ENCODE measurements at regions not wholly inside any gene's neighbourhood (a gene's known extent, or its start where the extent isn't known, plus 50 kb on each side); places are given as distances from the start of the nearest gene placed in this dataset.

GRCh38 chr3:72426618-72427397, 421.4 kb downstream of the SHQ1 start:
- Histone ChIP-seq H3K9me3 (ENCODE audit: low read length) (no peaks in the 10 kb centered on the region), H3K36me3 (ENCODE audit: insufficient read depth, low read length) (no peaks in the 10 kb centered on the region), H3K27me3 (ENCODE audit: insufficient read depth, low read length, poor library complexity, severe bottlenecking) (no peaks in the 10 kb centered on the region), H3K4me3 (ENCODE audit: low read length) (no peak overlapping the region), H3K27ac (ENCODE audit: low read depth, low read length) (no peak overlapping the region), H3K4me1 (ENCODE audit: insufficient read depth, low read length) (peaks cover 44% of the 10 kb centered on the region)
- peak overlapping the region in 7 of 8 donors; percentile 5 to 79 (median 61) for H3K27ac Mint-ChIP-seq
- POLR2A ChIA-PET: no interaction called here
- DNase-seq: no peak
- H3K27me3 Mint-ChIP-seq: no peaks in the 10 kb centered on the region
- CTCF ChIA-PET: interaction anchor here (1.1 kb wide), 1 partner anchor 14 kb away, joined by 3 read pairs; no protein-coding TSS in a partner anchor
- peaks cover 11 to 18% (median 11%) of the 10 kb centered on the region in 3 donors for H3K36me3 Mint-ChIP-seq
- peaks cover 0 to 11% (median 3%) of the 10 kb centered on the region in 5 donors for H3K9me3 Mint-ChIP-seq
- H3K4me1 Mint-ChIP-seq: peaks cover 61 to 78% (median 74%) of the 10 kb centered on the region in 3 donors
- H3K4me3 Mint-ChIP-seq: peak overlapping the region in 6 of 7 donors; percentile 27 to 76 (median 72)

DNA sequence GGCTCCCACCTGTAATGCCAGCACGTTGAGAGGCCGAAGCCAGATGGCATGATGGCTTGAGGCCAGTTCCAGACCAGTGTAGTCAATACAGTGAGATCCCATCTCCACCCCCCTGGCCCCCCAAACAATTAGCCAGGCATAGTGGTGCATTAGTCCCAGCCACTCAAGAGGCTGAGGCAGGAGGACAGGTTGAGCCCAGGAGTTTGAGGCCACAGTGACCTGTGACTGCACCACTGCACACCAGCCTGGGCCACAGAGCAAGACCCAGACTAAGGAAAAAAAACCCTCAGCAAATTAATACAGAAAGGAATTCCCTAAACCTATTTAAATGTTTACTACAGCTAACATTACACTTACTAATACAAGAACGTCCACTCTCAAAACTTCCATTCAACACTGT, 424.6 kb downstream of the SHQ1 start:
- no peaks in the 10 kb centered on the region for H3K36me3 ChIP-seq (ENCODE audit: insufficient read depth, low read length)
- H3K4me3 ChIP-seq (ENCODE audit: low read length): no peak overlapping the region
- H3K36me3 Mint-ChIP-seq: peaks cover 15 to 30% (median 16%) of the 10 kb centered on the region in 3 donors
- ChIA-PET CTCF (no interaction called here), POLR2A (no interaction called here)
- H3K27ac ChIP-seq (ENCODE audit: low read depth, low read length): no peak overlapping the region
- DNase-seq: no peak
- peaks cover 0 to 15% (median 10%) of the 10 kb centered on the region in 5 donors for H3K9me3 Mint-ChIP-seq
- H3K27me3 ChIP-seq (ENCODE audit: insufficient read depth, low read length, poor library complexity, severe bottlenecking): no peaks in the 10 kb centered on the region
- no peaks in the 10 kb centered on the region for H3K9me3 ChIP-seq (ENCODE audit: low read length)
- peaks cover 61 to 80% (median 79%) of the 10 kb centered on the region in 3 donors for H3K4me1 Mint-ChIP-seq
- no peak overlapping the region for H3K4me3 Mint-ChIP-seq
- H3K27ac Mint-ChIP-seq: no peak overlapping the region
- no peaks in the 10 kb centered on the region for H3K27me3 Mint-ChIP-seq
- peaks cover 34% of the 10 kb centered on the region for H3K4me1 ChIP-seq (ENCODE audit: insufficient read depth, low read length)

- Histone ChIP-seq H3K27ac (ENCODE audit: low read depth, low read length) (no peak overlapping the region), H3K4me1 (ENCODE audit: insufficient read depth, low read length) (peaks cover 27% of the 10 kb centered on the region), H3K27me3 (ENCODE audit: insufficient read depth, low read length, poor library complexity, severe bottlenecking) (no peaks in the 10 kb centered on the region), H3K9me3 (ENCODE audit: low read length) (no peaks in the 10 kb centered on the region), H3K36me3 (ENCODE audit: insufficient read depth, low read length) (no peaks in the 10 kb centered on the region), H3K4me3 (ENCODE audit: low read length) (no peak overlapping the region)
- ChIA-PET CTCF (interaction anchor here (2.9 kb wide), 1 partner anchor 10 kb away, joined by 10 read pairs; no protein-coding TSS in a partner anchor), POLR2A (no interaction called here)
- Mint-ChIP-seq H3K9me3 (peaks cover 0 to 15% (median 10%) of the 10 kb centered on the region in 5 donors), H3K36me3 (peaks cover 16 to 30% (median 16%) of the 10 kb centered on the region in 3 donors), H3K27ac (no peak overlapping the region), H3K4me1 (peaks cover 56 to 81% (median 76%) of the 10 kb centered on the region in 3 donors), H3K4me3 (peak overlapping the region in 1 of 7 donors; percentile 10), H3K27me3 (no peaks in the 10 kb centered on the region)
- DNase-seq: no peak
These were observed 426.5 kb downstream of the SHQ1 start for GRCh38 chr3:72421786-72422185.

DNA sequence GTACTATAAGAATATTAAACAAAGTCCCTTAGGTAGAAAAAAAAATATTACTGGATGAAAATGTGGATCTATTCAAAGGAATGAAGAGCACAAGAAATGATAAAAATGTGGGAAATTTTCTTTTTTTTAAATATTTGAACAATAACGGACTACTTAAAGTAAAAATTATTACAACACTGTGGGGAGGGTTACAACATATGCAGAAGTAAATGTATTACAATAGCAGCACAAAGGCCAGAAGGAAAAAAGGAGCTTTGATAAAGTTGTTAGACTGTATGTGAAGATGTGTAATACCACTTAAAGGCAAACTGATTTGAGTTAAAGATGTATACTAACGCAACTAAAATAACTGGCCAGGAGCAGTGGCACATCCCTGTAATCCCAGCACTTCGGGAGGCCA, 427.1 kb downstream of the SHQ1 start:
- Histone ChIP-seq H3K4me3 (ENCODE audit: low read length) (no peak overlapping the region), H3K27me3 (ENCODE audit: insufficient read depth, low read length, poor library complexity, severe bottlenecking) (no peaks in the 10 kb centered on the region), H3K27ac (ENCODE audit: low read depth, low read length) (no peak overlapping the region), H3K36me3 (ENCODE audit: insufficient read depth, low read length) (no peaks in the 10 kb centered on the region), H3K4me1 (ENCODE audit: insufficient read depth, low read length) (peaks cover 21% of the 10 kb centered on the region), H3K9me3 (ENCODE audit: low read length) (no peaks in the 10 kb centered on the region)
- Mint-ChIP-seq H3K27ac (no peak overlapping the region), H3K4me1 (peaks cover 53 to 81% (median 76%) of the 10 kb centered on the region in 3 donors), H3K9me3 (peaks cover 0 to 15% (median 10%) of the 10 kb centered on the region in 5 donors), H3K27me3 (no peaks in the 10 kb centered on the region), H3K36me3 (peaks cover 16 to 30% (median 18%) of the 10 kb centered on the region in 3 donors), H3K4me3 (no peak overlapping the region)
- CTCF ChIA-PET: interaction anchor here (2.9 kb wide), 1 partner anchor 9 kb away, joined by 10 read pairs; no protein-coding TSS in a partner anchor
- POLR2A ChIA-PET: no interaction called here
- DNase-seq: no peak

DNA sequence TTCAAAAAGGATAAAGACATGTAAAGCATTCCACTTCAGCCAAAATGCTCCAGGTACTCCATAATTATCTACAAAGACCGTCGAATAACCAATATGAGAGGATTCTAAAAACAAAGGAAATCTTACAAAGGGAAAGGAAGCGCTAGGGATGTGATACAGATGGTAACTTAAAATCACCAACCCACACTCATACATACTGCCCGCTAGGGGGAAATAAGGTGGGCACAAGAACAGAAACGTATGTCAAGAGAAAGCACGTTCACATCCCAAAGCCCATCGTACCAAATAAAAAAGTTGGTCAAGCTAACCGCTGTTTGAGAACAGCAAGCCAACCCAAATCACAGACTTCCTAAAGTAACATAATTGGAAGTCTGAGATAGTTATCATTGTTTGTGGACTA, 429.4 kb downstream of the SHQ1 start:
- Mint-ChIP-seq H3K36me3 (peaks cover 16 to 30% (median 18%) of the 10 kb centered on the region in 3 donors), H3K27ac (no peak overlapping the region), H3K4me3 (peak overlapping the region in 2 of 7 donors; percentile 13 to 28), H3K4me1 (peaks cover 48 to 76% (median 75%) of the 10 kb centered on the region in 3 donors), H3K27me3 (no peaks in the 10 kb centered on the region), H3K9me3 (peaks cover 0 to 15% (median 10%) of the 10 kb centered on the region in 5 donors)
- no peak overlapping the region for H3K4me3 ChIP-seq (ENCODE audit: low read length)
- DNase-seq: no peak
- ChIA-PET CTCF (interaction anchor here (1.0 kb wide), 1 partner anchor 12 kb away, joined by 3 read pairs; no protein-coding TSS in a partner anchor), POLR2A (no interaction called here)
- H3K4me1 ChIP-seq (ENCODE audit: insufficient read depth, low read length): peaks cover 17% of the 10 kb centered on the region
- no peaks in the 10 kb centered on the region for H3K27me3 ChIP-seq (ENCODE audit: insufficient read depth, low read length, poor library complexity, severe bottlenecking)
- H3K36me3 ChIP-seq (ENCODE audit: insufficient read depth, low read length): no peaks in the 10 kb centered on the region
- no peaks in the 10 kb centered on the region for H3K9me3 ChIP-seq (ENCODE audit: low read length)
- H3K27ac ChIP-seq (ENCODE audit: low read depth, low read length): no peak overlapping the region

DNA sequence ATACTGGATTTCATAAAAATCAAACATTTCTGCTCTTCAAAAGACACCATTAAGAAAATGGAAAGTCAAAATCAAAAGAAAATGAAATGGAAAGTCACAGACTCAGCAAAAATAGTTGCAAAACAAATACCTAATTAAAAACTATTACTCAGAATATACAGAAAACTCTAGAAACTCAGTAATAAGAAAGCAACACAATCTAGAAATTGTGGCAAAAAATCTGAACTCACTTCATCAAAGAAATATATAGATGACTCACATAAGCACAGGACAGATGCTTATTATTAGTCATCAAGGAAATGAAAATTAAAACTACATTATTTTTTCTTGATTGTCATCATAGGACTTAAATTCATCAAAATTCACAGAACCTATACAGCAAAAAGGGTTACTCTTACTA, 430.0 kb downstream of the SHQ1 start:
- Histone ChIP-seq H3K9me3 (ENCODE audit: low read length) (no peaks in the 10 kb centered on the region), H3K27ac (ENCODE audit: low read depth, low read length) (no peak overlapping the region), H3K36me3 (ENCODE audit: insufficient read depth, low read length) (no peaks in the 10 kb centered on the region), H3K4me1 (ENCODE audit: insufficient read depth, low read length) (peaks cover 23% of the 10 kb centered on the region), H3K27me3 (ENCODE audit: insufficient read depth, low read length, poor library complexity, severe bottlenecking) (no peaks in the 10 kb centered on the region), H3K4me3 (ENCODE audit: low read length) (no peak overlapping the region)
- H3K27me3 Mint-ChIP-seq: no peaks in the 10 kb centered on the region
- H3K4me3 Mint-ChIP-seq: peak overlapping the region in 2 of 7 donors; percentile 10 to 13
- no peak for DNase-seq
- POLR2A ChIA-PET: no interaction called here
- H3K4me1 Mint-ChIP-seq: peaks cover 49 to 76% (median 75%) of the 10 kb centered on the region in 3 donors
- H3K36me3 Mint-ChIP-seq: peaks cover 14 to 26% (median 18%) of the 10 kb centered on the region in 3 donors
- CTCF ChIA-PET: no interaction called here
- H3K27ac Mint-ChIP-seq: no peak overlapping the region
- peaks cover 0 to 15% (median 10%) of the 10 kb centered on the region in 5 donors for H3K9me3 Mint-ChIP-seq

- ChIA-PET CTCF (no interaction called here), POLR2A (no interaction called here)
- Histone ChIP-seq H3K4me1 (ENCODE audit: insufficient read depth, low read length) (peaks cover 55% of the 10 kb centered on the region), H3K27me3 (ENCODE audit: insufficient read depth, low read length, poor library complexity, severe bottlenecking) (no peaks in the 10 kb centered on the region), H3K4me3 (ENCODE audit: low read length) (no peak overlapping the region), H3K9me3 (ENCODE audit: low read length) (no peaks in the 10 kb centered on the region), H3K36me3 (ENCODE audit: insufficient read depth, low read length) (no peaks in the 10 kb centered on the region), H3K27ac (ENCODE audit: low read depth, low read length) (no peak overlapping the region)
- no peak overlapping the region for H3K27ac Mint-ChIP-seq
- no peak for DNase-seq
- H3K27me3 Mint-ChIP-seq: no peaks in the 10 kb centered on the region
- peaks cover 0 to 5% (median 2%) of the 10 kb centered on the region in 3 donors for H3K36me3 Mint-ChIP-seq
- H3K9me3 Mint-ChIP-seq: no peaks in the 10 kb centered on the region
- H3K4me3 Mint-ChIP-seq: no peak overlapping the region
- H3K4me1 Mint-ChIP-seq: peaks cover 69 to 92% (median 87%) of the 10 kb centered on the region in 3 donors
These were observed 433.7 kb downstream of the SHQ1 start for GRCh38 chr3:72414481-72415016.

DNA sequence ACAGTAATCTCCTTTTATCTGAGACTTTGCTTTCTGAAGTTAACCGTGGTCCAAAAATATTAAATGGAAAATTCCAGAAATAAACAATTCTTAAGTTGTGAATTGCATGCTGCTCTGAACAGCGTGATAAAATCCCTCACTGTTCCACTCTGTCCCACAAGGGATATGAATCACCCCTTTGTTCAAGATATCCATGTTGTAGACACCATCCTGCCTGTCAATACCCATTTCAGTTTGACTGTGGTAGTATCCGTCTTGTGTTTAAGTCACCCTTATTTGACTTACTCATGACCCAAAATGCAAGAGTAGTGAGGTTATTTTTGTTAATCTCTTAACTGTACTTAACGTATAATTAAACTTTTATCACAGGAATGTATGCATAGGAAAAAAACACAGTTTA, 435.0 kb downstream of the SHQ1 start:
- no peaks in the 10 kb centered on the region for H3K9me3 ChIP-seq (ENCODE audit: low read length)
- H3K4me3 Mint-ChIP-seq: no peak overlapping the region
- CTCF ChIA-PET: interaction anchor here (2.9 kb wide), 1 partner anchor 8 kb away, joined by 10 read pairs; no protein-coding TSS in a partner anchor

More for the DNA sequence above, 435.0 kb downstream of the SHQ1 start:
- POLR2A ChIA-PET: no interaction called here
- H3K9me3 Mint-ChIP-seq: no peaks in the 10 kb centered on the region
- no peak for DNase-seq
- peak overlapping the region in 1 of 8 donors; percentile 58 for H3K27ac Mint-ChIP-seq
- no peaks in the 10 kb centered on the region for H3K27me3 Mint-ChIP-seq
- Histone ChIP-seq H3K27ac (ENCODE audit: low read depth, low read length) (no peak overlapping the region), H3K36me3 (ENCODE audit: insufficient read depth, low read length) (no peaks in the 10 kb centered on the region), H3K4me3 (ENCODE audit: low read length) (no peak overlapping the region), H3K4me1 (ENCODE audit: insufficient read depth, low read length) (peaks cover 53% of the 10 kb centered on the region), H3K27me3 (ENCODE audit: insufficient read depth, low read length, poor library complexity, severe bottlenecking) (no peaks in the 10 kb centered on the region)
- peaks cover 68 to 92% (median 87%) of the 10 kb centered on the region in 3 donors for H3K4me1 Mint-ChIP-seq
- peaks cover 0 to 5% (median 2%) of the 10 kb centered on the region in 3 donors for H3K36me3 Mint-ChIP-seq
